ENCODE measurements at regions not wholly inside any gene's neighbourhood (a gene's known extent, or its start where the extent isn't known, plus 50 kb on each side); places are given as distances from the start of the nearest gene placed in this dataset.

DNA sequence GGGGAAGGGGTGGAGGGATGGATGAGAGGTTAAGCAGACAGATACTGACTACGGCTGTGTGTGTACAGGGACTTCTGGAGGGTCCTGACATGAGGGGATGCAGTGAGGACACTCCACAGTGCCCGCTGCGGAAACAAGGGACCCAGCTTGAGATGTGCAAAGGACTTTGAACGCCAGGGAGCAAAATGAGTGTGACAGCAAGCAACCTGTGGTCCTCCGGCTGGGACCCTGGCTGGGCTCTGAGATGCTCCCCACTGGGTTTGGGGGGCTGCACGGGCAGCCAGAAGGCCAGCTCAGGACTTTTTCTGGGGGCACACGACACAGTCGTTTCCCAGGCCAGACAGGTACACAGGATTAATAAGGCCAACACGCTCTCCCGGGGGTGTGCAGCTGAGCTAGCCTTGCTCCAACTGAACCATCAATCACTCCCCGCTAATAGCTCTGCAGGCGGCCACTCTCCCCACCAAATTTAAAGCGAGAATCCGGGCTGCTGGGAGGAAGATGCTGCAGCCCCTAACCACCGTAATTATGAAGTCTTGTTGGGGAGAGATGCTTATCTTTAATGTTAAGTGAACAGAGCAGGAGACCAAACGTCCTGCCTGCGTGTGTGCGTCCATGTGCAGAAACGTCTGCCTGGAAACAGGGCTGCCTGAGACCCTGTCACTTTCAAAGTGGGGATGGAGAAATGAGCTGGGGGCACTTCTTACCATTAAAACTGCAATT lies 51.6 kb upstream of the DLK1 start:
- no peak for DNase-seq

DNA sequence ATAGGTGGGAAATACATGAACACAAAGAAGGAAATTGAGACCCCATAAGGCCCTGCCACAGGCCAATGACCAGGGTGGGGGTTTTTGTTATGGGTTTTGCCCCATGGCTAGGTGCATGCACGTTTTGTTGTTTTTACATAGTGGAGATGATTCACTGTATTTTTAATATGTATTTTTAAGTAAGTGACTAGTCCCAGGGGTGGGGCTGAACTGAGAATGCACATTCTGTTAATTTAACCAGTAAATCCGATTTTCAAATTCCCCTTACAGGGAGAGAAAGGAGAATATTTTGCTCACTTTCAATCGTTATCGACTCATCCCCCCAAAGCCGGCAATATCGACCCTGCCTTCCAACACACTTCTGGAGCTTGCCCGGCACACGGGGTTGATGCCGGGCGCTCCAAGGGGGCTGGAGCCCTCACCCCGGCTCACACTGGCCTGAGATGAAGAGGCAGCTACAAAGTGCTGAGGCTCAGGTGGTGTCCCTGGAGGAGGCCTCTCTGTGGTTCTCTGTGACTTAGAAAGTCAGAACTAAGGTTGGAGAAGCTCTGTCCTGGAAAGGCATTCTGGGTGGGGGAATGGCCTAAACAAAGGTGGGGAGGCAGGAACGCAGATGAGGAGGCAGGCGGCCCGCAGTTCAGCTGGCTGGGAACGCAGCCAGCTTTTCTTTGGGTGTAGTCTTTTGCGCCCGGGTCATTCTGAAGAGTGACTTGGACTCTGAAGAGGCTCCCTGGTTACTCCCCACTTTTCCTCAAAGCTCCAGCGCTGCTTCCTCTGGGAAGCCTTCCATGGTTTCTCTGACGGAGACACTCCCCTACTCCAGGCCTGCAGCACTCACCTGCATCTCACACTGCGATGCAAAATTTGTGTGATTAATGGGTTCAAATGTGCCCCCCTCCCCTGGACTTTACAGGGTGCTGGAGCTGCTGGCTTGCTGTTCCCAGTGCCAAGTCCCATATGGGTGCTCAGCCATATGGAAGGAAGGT lies 50.7 kb upstream of the DLK1 start:
- DNase-seq = no peak

All from effector CD8-positive, alpha-beta T cell (primary cell).